NB4 (cell line): ENCODE measurements at regions not wholly inside any gene's neighbourhood (a gene's known extent, or its start where the extent isn't known, plus 50 kb on each side); places are given as distances from the start of the nearest gene placed in this dataset.

Experiments used
- POLR2A ChIP-seq: IDR thresholded peaks from 2 replicates; pipeline ENCODE4 v1.6.1; 2011; ENCODE audit warnings: mild to moderate bottlenecking; ENCODE audit not compliant: insufficient read length; ENCODE audit errors: extremely low read depth
- TF ChIP-seq, protein P1 (sequence below): IDR thresholded peaks from one replicate; pipeline ENCODE4 v1.5.1; 2012; ENCODE audit warnings: low read depth, low read length
- TF ChIP-seq, protein P2 (sequence below): IDR thresholded peaks from 2 replicates; pipeline ENCODE4 v1.6.1; 2011; ENCODE audit warnings: low read depth, low read length

DNA sequence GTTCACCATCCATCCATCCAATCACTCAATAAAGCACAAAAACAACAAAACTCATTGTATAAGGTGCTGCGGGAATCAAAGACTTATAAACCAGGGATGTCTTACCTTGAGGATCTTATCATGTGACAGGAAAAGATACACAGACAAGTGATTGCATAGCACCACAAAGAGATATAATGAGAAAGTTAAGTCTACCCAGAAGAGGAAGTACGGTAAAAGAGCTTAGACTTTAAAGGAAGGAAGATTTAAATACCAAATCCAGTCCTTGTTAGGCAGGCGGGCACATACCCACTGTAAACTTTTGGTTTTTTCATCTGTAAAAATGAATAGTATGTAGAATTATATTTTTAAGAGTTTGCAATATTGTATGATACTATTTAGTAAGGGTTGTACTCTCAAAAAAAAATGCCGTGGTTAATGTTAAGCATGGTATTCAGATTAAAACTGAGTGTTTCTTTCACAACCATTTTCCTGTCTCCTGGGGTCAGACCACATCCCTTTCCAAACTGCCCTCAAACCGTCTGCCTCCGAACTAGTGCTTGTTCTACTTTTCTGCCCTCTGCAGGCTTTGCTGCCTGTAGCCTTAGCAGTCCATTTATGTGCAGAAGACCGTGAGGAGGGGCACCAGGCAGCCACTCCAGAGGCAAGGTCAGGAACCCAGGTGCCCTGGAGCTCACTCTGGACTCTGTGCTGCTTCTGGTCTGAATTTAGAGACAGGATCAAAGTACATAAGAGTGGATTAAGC, 179.5 kb upstream of the SYNDIG1 start:
- TF ChIP-seq, protein P1, sequence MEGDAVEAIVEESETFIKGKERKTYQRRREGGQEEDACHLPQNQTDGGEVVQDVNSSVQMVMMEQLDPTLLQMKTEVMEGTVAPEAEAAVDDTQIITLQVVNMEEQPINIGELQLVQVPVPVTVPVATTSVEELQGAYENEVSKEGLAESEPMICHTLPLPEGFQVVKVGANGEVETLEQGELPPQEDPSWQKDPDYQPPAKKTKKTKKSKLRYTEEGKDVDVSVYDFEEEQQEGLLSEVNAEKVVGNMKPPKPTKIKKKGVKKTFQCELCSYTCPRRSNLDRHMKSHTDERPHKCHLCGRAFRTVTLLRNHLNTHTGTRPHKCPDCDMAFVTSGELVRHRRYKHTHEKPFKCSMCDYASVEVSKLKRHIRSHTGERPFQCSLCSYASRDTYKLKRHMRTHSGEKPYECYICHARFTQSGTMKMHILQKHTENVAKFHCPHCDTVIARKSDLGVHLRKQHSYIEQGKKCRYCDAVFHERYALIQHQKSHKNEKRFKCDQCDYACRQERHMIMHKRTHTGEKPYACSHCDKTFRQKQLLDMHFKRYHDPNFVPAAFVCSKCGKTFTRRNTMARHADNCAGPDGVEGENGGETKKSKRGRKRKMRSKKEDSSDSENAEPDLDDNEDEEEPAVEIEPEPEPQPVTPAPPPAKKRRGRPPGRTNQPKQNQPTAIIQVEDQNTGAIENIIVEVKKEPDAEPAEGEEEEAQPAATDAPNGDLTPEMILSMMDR, result peak; percentile 9
- TF ChIP-seq POLR2A, result no peak
- TF ChIP-seq, protein P2, sequence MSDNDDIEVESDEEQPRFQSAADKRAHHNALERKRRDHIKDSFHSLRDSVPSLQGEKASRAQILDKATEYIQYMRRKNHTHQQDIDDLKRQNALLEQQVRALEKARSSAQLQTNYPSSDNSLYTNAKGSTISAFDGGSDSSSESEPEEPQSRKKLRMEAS, result peak; percentile 23; the same call in 1 of the 2 replicates
